C1 segment of cervical spinal cord (tissue), 14 donors: ENCODE measurements at regions not wholly inside any gene's neighbourhood (a gene's known extent, or its start where the extent isn't known, plus 50 kb on each side); places are given as distances from the start of the nearest gene placed in this dataset.

Experiments used
- DNase-seq, 14 donors: peaks; one replicate each; lab custom pipeline; 2025; lab: John Stamatoyannopoulos, UW

DNA sequence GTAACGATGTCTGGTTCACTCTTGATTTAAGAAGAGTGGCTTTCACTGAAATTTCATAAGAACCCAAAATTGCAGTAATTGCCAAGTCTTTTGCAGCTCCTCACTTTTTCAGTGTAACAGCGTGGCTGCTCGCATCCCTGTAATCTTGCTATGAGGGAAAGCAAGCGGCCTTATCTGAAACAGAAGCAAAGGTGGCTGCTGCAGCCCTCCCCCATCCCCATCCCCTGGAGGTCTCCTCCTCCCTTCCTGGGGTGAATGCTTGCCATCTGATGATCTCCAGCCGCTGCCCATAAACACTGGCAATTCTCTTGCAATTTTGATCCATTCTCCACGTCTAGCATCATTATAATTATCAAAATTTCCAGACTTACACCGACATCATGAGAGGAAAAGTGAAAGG is 182.5 kb upstream of the ASIC2 start:
- no peak for DNase-seq

DNA sequence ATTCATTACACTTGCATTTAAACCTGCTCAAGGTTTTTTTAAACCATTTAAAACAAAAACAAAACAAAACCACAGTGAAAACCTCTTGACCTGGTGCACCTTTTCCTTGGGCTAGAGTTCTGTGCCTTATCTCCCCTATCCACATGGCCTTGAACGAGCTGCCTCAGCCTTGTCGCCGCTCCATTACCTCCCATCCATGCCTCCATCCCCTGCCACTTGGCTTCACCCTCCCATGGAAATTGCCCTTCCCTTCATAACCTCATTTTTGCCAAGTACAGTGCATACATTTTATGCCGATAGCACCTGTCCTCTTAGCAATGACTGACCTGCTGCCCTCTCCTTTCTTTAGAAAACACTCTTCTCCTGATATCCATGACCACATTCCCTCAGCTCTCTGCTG is 188.6 kb upstream of the ASIC2 start:
- DNase-seq: no peak

GRCh38 chr17:33482636-33483035 is 189.5 kb upstream of the ASIC2 start:
- no peak for DNase-seq

GRCh38 chr17:33484559-33484958 is 191.5 kb upstream of the ASIC2 start:
- no peak for DNase-seq

DNA sequence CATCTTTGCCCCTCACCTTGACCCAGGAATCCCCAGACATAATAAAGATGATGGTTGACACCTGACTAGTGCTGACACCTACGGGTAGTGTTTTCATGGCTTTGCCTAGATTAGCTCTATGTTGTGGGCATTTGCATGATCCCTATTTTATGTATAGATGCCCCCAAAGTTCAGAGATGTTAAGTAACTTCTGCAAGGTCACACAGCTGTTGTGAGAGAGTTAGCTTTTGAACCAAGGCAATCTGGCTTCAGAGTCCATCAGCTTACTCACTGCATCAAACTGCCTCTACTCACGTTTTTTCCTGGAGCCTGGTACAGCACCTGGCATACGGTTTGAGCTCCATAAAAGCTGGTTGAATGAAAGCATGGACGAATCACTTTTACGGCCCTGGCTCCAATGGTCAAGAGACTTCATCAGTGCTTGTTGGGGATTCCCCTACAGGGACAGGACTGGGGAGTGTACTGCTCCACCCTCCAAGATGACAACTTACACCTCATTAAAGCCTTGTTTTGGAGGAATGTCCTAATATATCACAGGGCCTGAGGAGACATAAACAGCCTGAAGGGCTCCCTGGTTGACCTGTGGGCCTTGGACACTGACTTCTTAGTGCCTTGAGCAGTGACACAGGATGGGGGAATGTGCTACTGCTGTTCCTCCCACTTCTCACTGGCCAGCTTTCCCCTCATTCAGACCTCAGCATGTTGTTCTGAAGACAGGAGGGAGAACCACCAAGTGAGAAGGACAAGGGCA is 193.2 kb upstream of the ASIC2 start:
- DNase-seq: no peak

DNA sequence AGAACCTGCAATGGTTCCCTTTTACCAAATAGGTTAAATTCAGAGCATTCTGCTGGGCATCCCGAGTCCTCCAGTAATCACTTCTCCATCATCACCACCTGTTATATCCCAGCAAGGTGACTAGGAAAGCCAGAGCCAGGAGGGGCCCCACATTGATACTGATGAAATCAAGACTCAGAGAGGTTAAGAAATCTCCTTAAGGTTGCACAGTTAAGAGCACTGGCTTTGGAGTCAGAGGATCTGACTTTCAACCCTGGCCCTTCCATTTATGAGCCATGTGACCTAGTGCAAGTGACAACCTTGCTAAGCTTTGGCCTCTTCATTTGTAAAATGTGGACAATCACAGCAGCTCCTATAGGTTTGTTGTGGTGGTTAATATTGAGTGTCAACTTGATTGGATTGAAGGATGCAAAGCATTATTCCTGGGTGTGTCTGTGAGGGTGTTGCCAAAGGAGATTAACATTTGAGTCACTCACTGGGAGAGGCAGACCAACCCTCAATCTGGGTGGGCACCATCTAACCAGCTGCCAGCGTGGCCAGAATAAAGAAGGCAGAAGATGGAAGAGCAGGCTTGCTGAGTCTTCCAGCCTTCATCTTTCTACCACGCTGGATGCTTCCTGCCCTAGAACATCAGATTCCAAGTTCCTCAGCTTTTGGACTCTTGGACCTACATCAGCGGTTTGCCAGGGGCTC is 194.2 kb upstream of the ASIC2 start:
- DNase-seq: no peak

DNA sequence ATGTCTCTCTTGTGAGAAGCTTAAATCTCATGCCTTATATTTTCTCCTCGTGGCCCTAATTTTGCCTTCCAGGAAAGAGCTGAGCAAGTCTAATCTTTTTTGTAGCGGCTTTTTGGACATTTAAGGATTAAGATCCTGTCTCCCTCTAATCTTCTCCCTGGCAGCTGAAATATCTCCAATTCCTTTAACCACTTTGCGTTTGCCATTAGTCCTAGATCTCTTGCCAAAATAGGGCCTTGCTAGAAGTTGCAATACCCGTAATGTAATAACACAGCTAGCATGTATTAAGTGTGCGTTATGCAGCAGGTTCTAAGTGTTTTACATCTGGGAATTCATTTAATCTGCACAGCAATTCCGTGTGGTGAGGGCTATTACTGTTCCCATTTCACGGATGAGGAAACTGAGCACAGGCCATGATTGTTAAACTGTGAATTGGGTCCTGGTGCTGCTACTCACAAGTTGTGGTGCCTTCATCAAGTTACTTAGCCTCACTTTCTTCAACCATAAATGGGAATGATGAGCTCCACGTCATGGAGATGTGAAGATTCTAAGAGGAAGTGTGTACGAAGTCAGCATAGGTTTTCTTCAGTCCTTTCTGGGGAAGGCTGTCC is 198.9 kb upstream of the ASIC2 start:
- DNase-seq: no peak

GRCh38 chr17:33492731-33493265 is 199.7 kb upstream of the ASIC2 start:
- DNase-seq: no peak

GRCh38 chr17:33493566-33493965 is 200.5 kb upstream of the ASIC2 start:
- no peak for DNase-seq

- no peak for DNase-seq
Observed at GRCh38 chr17:33494151-33494550, 201.1 kb upstream of the ASIC2 start.

DNA sequence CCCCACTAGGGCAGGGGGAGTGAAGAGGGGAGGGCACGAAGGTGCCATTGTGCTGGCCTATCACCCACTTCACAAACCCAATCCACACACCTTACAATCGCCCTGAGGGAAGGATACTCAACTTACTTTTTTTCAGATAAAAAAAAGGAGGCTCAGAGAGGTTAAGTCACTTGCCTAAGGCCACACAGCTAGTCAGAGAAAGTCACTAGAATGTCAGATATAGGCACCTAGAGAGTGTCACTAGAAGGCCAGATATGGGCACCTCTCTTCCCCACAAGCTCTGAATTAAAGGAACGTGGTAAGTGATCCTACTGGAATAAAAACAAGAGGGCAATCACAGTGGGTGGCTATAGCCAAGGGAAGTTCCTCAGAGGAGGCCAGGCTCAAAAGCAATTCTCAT is 204.5 kb upstream of the ASIC2 start:
- DNase-seq: no peak

DNA sequence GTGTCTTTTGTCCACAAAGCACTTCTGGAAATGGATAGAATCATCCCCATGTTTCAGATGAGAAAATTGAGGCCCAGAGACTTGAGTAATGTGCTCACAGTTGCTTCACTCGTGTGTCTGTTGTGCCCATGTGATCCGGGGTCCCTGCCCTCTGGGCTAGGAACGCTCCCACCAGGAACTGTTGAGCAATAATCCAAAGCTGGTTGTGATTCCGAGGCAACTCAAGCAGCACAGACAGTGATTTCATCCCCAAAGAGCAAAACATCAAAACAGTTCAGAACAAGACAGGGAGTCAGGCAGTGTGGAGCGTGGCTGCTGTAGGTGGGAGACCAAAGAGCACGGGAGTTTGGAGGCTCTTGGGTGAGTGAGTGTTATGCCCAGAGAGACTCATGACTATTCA is 205.0 kb upstream of the ASIC2 start:
- no peak for DNase-seq

DNA sequence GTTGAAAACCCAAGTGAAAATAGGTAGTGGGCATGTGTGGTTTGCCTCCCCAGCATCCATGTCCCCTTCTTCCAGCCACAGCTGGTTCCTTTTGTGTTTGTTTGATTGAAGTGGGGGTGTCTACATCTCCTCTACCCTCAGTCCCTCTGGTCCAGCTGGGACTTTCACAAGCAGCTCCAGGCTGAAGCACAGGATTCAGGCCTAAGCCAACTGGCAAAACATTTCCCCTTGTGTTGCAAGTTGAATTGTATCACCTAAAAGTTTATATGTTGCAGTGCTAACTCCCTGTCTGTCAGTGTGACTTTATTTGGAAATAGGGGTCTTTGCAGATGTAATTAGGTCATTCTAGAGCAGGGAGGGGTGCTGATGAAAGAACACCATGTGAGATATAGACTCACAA is 205.9 kb upstream of the ASIC2 start:
- no peak for DNase-seq

DNA sequence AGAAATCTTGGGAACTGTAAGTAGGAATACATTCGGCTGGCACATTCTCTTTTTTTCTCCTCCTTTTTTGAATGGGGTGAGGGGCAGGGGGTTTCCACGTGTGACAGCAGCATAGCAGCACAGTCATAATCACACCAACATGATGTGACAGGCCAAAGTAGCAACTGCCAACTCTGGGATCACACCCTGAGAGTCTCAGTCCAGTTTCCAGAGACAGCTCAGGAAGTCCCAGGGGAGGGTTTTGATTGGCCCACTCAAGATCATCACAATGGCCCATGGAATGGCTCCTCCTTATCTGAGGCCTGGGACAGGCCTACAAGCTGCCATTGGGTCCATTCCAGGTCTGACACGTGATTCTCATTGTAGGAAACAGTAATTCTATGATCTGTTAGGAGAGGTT is 207.1 kb upstream of the ASIC2 start:
- no peak for DNase-seq

- no peak for DNase-seq
Observed at GRCh38 chr17:33501185-33501584, 208.1 kb upstream of the ASIC2 start.

DNA sequence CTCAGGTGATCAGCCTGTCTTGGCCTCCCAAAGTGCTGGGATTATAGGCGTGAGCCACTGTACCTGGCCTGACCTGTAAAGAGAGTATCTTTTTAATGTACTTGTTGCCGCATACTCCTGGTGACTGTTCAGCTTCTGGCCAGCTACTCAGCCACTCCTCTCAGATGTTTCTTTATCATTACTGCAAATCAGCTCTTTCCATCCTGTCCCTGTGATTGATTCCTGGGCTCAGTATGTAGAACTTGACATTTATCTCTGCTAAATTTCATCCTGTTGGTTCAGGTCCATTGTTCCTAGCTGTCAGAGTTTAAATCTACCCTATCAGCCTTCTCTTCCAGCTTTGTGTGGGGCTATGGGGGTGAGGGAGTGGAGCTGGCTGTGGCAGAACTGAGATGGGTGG is 211.5 kb upstream of the ASIC2 start:
- no peak for DNase-seq

GRCh38 chr17:33506889-33507650 is 214.0 kb upstream of the ASIC2 start:
- no peak for DNase-seq

DNA sequence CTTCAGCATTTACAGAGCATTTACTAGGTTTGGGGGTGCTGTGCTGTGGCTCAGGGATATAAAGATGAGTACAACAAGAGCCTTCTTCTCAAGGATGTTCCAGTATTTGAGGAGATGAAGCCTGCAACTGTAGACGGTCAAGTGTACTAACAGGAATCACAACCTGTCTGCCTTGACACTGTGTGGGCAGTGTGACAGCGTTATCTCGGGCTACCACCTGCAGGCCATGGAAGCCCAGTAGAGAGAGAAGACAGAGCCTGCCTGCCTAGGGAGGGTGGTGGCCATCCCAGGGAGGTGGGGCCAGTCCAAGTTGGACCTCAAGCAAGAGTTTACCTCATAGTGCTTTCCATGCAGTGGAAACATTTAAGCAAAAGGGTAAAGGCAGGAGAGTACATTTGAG is 215.1 kb upstream of the ASIC2 start:
- DNase-seq: no peak

- no peak for DNase-seq
Observed at GRCh38 chr17:33509331-33509730, 216.2 kb upstream of the ASIC2 start.

DNA sequence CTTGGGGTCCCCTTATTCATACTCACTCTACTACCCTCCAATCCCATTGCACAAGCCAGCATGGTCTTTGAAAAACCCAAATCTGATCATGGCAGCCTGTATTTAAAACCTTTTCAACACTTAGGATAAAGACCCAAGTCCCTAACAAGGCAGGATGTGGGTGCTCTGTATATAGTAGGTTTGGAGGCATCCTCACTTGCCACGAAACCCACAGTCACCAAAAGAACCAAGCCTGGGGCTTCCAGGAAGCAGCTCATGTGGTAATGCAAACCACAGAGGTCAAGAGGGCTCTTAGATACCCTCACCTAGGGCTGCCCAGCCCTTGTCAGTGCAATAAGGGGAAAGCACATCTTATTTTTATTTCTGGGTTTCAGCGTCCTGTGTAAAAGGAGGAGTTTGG is 218.6 kb upstream of the ASIC2 start:
- no peak for DNase-seq

DNA sequence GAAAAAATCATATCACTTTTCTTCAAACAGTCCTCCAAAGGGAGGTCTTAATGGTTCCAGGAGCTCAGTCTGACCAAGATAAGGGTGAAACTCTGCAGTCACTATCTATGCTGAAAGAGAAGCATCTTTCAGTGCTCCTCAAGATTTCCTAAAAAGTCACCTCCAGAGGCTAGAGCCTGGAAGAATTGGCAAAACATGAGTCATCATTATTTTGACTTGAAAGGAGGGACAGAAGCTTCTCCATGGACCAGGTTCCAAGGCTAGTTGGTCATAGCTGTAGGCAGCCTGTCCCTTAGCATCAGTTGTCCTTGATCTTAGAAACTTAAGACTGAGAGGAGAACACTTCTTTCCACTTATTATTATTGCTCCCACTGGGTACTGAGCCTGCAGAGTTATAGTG is 219.0 kb upstream of the ASIC2 start:
- DNase-seq: no peak

- DNase-seq: no peak
Observed at GRCh38 chr17:33513769-33514168, 220.7 kb upstream of the ASIC2 start.
